ENCODE measurements at regions not wholly inside any gene's neighbourhood (a gene's known extent, or its start where the extent isn't known, plus 50 kb on each side); places are given as distances from the start of the nearest gene placed in this dataset.

DNA sequence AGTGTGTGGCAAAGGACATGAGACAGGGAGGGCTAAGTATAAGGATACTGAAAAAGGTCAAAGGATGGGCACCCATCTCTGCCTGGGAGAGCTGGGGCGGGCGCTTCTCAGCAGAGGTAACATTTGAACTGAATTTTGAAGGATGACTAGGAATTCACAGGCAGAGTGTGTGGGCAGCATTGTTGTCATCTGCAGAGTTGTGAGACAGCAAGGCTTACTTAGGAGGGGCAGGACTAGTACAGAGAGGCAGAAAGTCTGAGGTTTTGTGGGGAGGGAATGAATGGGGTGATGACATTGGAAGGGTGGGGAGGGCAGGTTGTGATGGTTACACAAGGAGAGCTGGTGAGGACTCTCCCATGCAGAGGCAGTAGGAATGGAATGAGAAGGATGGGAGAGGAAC lies 84.1 kb upstream of the PRR23C start:
- Histone ChIP-seq H3K4me1 (no peaks in the 10 kb centered on the region), H3K36me3 (no peaks in the 10 kb centered on the region), H3K27me3 (no peaks in the 10 kb centered on the region), H3K4me3 (no peak overlapping the region), H3K9me3 (no peaks in the 10 kb centered on the region), H3K27ac (no peak overlapping the region)
- intact Hi-C loops (cut with DNase I; ENCODE audit: low total_unique reads) = no loop called here
- TF ChIP-seq, protein P1, sequence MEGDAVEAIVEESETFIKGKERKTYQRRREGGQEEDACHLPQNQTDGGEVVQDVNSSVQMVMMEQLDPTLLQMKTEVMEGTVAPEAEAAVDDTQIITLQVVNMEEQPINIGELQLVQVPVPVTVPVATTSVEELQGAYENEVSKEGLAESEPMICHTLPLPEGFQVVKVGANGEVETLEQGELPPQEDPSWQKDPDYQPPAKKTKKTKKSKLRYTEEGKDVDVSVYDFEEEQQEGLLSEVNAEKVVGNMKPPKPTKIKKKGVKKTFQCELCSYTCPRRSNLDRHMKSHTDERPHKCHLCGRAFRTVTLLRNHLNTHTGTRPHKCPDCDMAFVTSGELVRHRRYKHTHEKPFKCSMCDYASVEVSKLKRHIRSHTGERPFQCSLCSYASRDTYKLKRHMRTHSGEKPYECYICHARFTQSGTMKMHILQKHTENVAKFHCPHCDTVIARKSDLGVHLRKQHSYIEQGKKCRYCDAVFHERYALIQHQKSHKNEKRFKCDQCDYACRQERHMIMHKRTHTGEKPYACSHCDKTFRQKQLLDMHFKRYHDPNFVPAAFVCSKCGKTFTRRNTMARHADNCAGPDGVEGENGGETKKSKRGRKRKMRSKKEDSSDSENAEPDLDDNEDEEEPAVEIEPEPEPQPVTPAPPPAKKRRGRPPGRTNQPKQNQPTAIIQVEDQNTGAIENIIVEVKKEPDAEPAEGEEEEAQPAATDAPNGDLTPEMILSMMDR (IDR thresholded peaks at IDR 0.05) = no peak
- DNase-seq = no peak

DNA sequence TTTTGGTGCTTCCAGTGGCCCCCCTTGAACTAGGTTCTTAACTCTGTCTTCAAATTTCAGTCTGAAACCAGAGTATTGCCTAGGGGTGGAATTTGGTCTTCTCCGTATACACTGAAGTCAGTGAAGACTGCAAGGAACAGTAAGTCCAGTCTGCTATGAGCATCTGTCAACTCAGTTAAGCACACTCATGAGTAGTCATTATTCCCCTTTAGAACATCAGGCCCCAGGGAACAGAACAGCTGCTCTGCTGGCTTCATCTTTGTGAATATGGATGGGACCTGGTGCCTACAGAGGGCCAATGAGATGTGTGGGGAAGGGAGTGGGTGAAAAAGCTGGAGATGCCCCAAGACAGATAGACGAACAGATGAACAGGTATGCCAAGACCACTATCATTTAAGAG lies 85.2 kb upstream of the PRR23C start:
- Histone ChIP-seq H3K4me1 (no peaks in the 10 kb centered on the region), H3K4me3 (no peak overlapping the region), H3K9me3 (no peaks in the 10 kb centered on the region), H3K36me3 (no peaks in the 10 kb centered on the region), H3K27ac (no peak overlapping the region), H3K27me3 (no peaks in the 10 kb centered on the region)
- intact Hi-C loops (cut with DNase I; ENCODE audit: low total_unique reads) = no loop called here
- no peak for DNase-seq
- TF ChIP-seq, protein P1 (IDR thresholded peaks at IDR 0.05) = no peak

DNA sequence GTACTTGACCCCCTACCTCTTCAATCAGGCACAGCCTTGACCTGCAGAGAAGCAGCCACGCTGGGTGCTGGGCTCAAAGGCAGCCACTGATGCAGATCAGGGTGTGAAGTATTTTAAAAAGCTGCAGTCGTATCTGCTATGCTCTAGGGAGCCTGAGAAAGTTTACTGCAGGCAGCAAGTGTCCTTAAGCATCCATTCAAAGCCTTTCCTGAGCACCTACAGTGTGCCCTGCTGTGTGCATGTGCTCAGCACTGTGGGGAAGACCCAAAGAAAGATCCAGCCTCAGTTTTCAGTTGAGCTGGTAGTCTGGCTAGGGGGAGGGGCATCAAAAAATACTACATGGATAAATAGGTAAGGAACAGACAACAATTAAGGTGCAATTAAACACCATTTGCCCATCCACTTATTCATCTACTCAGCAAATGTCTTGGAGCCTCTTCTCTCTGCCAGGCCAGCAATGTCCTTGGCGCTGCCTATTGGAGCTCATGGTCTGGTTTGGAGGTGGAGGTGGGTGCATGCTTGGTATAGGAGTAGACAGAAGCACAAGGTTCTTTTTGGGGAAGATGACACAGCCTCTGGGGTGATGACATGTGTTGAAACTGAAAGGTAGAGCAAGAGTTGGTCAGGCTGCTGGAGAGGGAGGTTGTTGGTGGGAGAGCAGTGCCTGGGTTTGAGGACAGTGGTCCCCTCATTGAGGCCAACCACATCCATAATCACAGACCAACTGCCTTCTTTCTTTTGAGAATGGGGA lies 85.9 kb upstream of the PRR23C start:
- Histone ChIP-seq H3K9me3 (no peaks in the 10 kb centered on the region), H3K4me3 (no peak overlapping the region), H3K27me3 (no peaks in the 10 kb centered on the region), H3K4me1 (no peaks in the 10 kb centered on the region), H3K36me3 (no peaks in the 10 kb centered on the region), H3K27ac (no peak overlapping the region)
- DNase-seq = no peak
- intact Hi-C loops (cut with DNase I; ENCODE audit: low total_unique reads) = no loop called here
- TF ChIP-seq, protein P1 (IDR thresholded peaks at IDR 0.05) = no peak

DNA sequence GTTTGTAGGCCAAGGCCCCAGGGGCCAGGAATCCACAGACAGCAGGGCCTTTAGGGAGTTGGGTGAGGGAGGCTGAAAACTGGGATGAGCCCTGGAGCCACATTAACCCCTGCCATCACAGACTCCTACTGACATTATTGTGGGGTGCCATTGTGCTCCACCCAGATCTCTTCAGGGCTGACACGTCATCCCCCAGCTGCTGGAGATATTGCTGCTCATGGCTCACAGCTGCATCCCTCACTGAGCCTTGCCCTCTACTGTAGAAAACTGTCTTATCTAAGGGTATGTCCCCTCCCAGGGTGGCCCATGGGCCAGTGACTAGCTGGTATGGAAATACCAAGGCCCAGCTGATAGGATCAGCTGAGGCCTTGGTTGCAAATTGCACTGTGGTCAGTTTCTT lies 87.3 kb upstream of the PRR23C start:
- Histone ChIP-seq H3K36me3 (no peaks in the 10 kb centered on the region), H3K4me3 (no peak overlapping the region), H3K27ac (no peak overlapping the region), H3K4me1 (no peaks in the 10 kb centered on the region), H3K27me3 (no peaks in the 10 kb centered on the region), H3K9me3 (no peaks in the 10 kb centered on the region)
- no peak for DNase-seq
- intact Hi-C loops (cut with DNase I; ENCODE audit: low total_unique reads) = no loop called here
- TF ChIP-seq, protein P1 (IDR thresholded peaks at IDR 0.05) = no peak

DNA sequence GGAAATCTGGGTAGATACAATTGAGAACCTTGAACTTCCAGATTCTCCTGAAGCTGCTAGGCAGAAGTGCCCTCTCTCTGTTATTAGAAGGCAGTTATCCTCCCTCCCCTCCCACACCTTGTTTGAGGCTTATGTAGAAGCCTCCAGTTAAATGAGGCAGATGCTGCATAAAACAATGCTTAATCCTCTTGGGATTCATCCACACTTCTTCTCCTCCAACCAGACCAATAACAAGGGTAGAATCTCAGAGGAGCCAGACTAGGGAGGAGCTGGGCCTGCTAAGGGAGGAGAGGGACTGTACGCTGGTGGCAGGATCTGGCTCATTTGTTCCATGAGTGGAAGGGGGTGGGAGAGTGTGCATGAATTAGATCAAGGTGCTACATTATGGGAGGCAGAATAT lies 88.3 kb upstream of the PRR23C start:
- intact Hi-C loops (cut with DNase I; ENCODE audit: low total_unique reads) = no loop called here
- DNase-seq = no peak
- no peaks in the 10 kb centered on the region for H3K9me3 ChIP-seq
- H3K36me3 ChIP-seq = no peaks in the 10 kb centered on the region
- no peak overlapping the region for H3K27ac ChIP-seq
- H3K4me3 ChIP-seq = no peak overlapping the region
- H3K27me3 ChIP-seq = no peaks in the 10 kb centered on the region
- TF ChIP-seq, protein P1 (IDR thresholded peaks at IDR 0.05) = no peak
- no peaks in the 10 kb centered on the region for H3K4me1 ChIP-seq

Data from tibial artery (tissue), 4 donors.